ENCODE measurements at regions not wholly inside any gene's neighbourhood (a gene's known extent, or its start where the extent isn't known, plus 50 kb on each side); places are given as distances from the start of the nearest gene placed in this dataset.

- no peak for TF ChIP-seq FOS (IDR thresholded peaks at IDR 0.05; ENCODE audit: borderline replicate concordance, insufficient read depth, low read length)
- TF ChIP-seq MYC (IDR thresholded peaks at IDR 0.05; ENCODE audit: low read depth, low read length), result no peak
- no peak for TF ChIP-seq POLR2AphosphoS5 (IDR thresholded peaks at IDR 0.05; ENCODE audit: insufficient read depth, low read depth, low read length)
- no peak for TF ChIP-seq MAX (IDR thresholded peaks at IDR 0.05; ENCODE audit: insufficient read depth, insufficient read length)
- no peak for TF ChIP-seq CTCF (IDR thresholded peaks at IDR 0.05; ENCODE audit: extremely low read depth in 1 of 2, insufficient read depth in 1 of 2, low read depth in 1 of 2, low read length in 2 of 2)
- no peak for TF ChIP-seq JUN (IDR thresholded peaks at IDR 0.05; ENCODE audit: borderline replicate concordance, insufficient read depth, insufficient read length, low read depth)
- TF ChIP-seq POLR2A (IDR thresholded peaks at IDR 0.05; ENCODE audit: low read depth, low read length), result no peak
- no peak for TF ChIP-seq EZH2 (IDR thresholded peaks at IDR 0.05; ENCODE audit: borderline replicate concordance, low read depth, low read length, severe bottlenecking)
- TF ChIP-seq GATA2 (IDR thresholded peaks at IDR 0.05; ENCODE audit: insufficient read depth, insufficient read length, low read depth, low read length), result no peak
- ChIA-PET CTCF (no interaction called here), POLR2A (no interaction called here)
- BruUV-seq (replicated peaks), result no TSS peak
- Histone ChIP-seq H3K9me1 (replicated peaks; ENCODE audit: control insufficient read depth, extremely low read depth, insufficient read depth, low read length) (no peaks in the 10 kb centered on the region), H3K9ac (replicated peaks; ENCODE audit: extremely low read depth, insufficient read depth, low read length) (no peak overlapping the region), H3K27me3 (ENCODE audit: control insufficient read depth in 2 of 2, insufficient read depth in 2 of 2, low read length in 2 of 2) (no peaks in the 10 kb centered on the region), H3K79me2 (ENCODE audit: control insufficient read depth, insufficient read depth, low read length) (no peaks in the 10 kb centered on the region), H4K20me1 (replicated peaks; ENCODE audit: control insufficient read depth, extremely low read depth, insufficient read depth, low read length) (no peaks in the 10 kb centered on the region), H3K36me3 (ENCODE audit: control insufficient read depth in 2 of 2, extremely low read depth in 1 of 2, insufficient read depth in 2 of 2, low read length in 2 of 2) (no peaks in the 10 kb centered on the region), H3K4me2 (ENCODE audit: insufficient read depth, low read length) (no peak overlapping the region), H3K4me1 (ENCODE audit: control insufficient read depth, extremely low read depth, insufficient read depth, low read length) (no peaks in the 10 kb centered on the region), H3K9me3 (replicated peaks; ENCODE audit: control insufficient read depth, insufficient read depth, low read length) (no peaks in the 10 kb centered on the region), H3K4me3 (replicated peaks in 1 of 3; ENCODE audit: insufficient read depth in 1 of 3, low read depth in 1 of 3, low read length in 3 of 3) (no peak overlapping the region), H3K27ac (ENCODE audit: insufficient read depth, low read depth, low read length) (no peak overlapping the region), H2AFZ (ENCODE audit: low read depth, low read length) (no peak overlapping the region)
- DNase-seq (ENCODE audit: low read depth, low spot score) (no peak), FAIRE-seq (no peak)
- intact Hi-C loops (cut with micrococcal nuclease), result no loop called here
- dilution Hi-C loops (cut with MboI; ENCODE audit: extremely low pct_ligation_motif_present, low sequenced_read_pairs), result no loop called here
Measured at GRCh38 chr11:81476345-81476744, 1257.3 kb downstream of the FAM181B start.
